ENCODE measurements at regions not wholly inside any gene's neighbourhood (a gene's known extent, or its start where the extent isn't known, plus 50 kb on each side); places are given as distances from the start of the nearest gene placed in this dataset.
"Not testable (repeated sequence)": the region's sequence is repeated elsewhere in the genome, so short reads cannot be mapped to it uniquely, and the experiment has no call there.

DNA sequence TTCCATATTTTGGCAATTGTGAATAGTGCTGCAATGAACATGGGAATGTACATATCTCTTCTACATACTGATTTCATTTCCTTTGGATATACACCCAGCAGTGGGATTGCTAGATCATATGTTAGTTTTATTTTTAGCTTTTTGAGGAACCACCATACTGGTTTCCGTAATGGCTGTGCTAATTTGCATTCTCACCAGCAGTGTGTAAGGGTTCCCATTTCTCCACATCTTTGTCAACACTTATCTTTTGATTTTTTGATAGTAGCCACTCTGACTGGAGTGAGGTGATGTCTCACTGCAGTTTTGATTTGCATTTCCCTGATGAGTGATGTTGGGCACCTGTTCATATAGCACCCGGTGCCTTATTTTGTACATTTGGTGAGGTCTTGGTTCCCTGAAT lies 519.6 kb downstream of the REEP3 start:
- TF ChIP-seq, protein P1, sequence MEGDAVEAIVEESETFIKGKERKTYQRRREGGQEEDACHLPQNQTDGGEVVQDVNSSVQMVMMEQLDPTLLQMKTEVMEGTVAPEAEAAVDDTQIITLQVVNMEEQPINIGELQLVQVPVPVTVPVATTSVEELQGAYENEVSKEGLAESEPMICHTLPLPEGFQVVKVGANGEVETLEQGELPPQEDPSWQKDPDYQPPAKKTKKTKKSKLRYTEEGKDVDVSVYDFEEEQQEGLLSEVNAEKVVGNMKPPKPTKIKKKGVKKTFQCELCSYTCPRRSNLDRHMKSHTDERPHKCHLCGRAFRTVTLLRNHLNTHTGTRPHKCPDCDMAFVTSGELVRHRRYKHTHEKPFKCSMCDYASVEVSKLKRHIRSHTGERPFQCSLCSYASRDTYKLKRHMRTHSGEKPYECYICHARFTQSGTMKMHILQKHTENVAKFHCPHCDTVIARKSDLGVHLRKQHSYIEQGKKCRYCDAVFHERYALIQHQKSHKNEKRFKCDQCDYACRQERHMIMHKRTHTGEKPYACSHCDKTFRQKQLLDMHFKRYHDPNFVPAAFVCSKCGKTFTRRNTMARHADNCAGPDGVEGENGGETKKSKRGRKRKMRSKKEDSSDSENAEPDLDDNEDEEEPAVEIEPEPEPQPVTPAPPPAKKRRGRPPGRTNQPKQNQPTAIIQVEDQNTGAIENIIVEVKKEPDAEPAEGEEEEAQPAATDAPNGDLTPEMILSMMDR (IDR thresholded peaks at IDR 0.05; ENCODE audit: insufficient read depth, low read depth, low read length, missing control alignments): no peak
- H3K4me3 ChIP-seq (ENCODE audit: low read depth, low read length): no peak overlapping the region
- no peak for DNase-seq (ENCODE audit: low read depth)

DNA sequence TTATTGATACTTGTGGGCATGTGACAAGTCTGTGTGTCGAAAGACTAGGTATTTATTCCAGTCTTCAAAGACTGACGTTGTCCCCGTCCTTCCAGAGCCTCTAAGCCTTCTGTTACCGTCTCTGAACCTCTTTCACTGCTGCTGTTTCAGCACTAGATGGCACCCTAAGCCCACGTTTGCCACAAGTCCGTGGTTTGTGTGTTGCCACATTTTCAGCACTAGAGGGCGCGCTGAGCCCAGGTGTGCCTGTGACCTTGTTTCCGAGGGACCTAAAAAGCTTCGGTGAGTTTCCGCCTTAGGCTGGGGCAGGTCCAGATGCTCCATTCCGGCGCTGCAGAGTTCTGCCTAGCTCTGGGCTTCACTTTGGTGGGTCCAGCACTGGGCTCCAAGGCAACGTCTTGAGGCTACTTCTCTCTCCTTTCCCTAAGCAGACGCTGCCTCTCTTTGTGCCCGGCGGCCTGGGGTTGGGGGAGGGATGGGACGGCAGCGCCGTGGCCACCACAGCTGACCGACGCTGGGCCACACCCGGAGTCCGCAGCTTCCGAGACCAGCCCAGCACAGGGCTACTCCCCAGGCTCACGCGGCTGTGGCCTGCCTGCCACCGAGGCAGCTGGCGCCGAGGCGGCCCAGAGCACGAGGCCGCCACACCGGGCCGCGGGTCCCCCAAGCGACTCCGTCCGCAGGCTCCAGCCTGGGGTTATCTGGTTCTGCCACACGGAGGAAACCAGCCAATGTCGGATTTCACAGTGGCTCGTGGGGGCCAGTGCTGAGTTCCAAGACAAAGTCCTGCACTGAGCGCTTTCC lies 520.2 kb downstream of the REEP3 start:
- DNase-seq (ENCODE audit: low read depth): peak; percentile 91
- TF ChIP-seq, protein P1 (IDR thresholded peaks at IDR 0.05; ENCODE audit: insufficient read depth, low read depth, low read length, missing control alignments): peak; percentile 100
- peak overlapping the region; percentile 40 for H3K4me3 ChIP-seq (ENCODE audit: low read depth, low read length)

DNA sequence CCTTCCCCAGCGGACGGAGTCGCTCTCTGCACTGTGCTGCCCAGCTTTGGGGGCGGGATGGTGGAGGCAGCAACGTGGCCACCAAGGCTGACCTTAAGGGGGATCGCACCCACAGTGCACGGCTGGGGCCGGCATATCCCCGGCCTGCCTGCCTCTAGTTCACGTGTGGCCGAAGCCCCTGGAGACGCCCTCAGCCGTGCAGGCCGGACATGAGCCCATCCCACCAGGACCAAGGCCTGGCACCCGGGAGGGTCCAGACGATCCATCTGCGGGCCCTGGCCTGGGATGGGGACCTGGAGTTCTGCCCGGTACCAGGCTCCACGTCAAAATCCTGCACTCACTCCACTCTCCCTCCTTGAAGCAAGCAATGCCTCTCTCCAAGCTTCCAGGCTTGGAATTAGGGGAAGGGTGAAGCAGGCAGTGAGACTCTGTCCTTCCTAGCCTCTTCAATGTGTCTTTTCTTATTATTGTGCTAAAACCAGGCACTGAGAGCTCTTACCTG lies 520.8 kb downstream of the REEP3 start:
- no peak for DNase-seq (ENCODE audit: low read depth)
- H3K4me3 ChIP-seq (ENCODE audit: low read depth, low read length): no peak overlapping the region
- TF ChIP-seq, protein P1 (IDR thresholded peaks at IDR 0.05; ENCODE audit: insufficient read depth, low read depth, low read length, missing control alignments): no peak

DNA sequence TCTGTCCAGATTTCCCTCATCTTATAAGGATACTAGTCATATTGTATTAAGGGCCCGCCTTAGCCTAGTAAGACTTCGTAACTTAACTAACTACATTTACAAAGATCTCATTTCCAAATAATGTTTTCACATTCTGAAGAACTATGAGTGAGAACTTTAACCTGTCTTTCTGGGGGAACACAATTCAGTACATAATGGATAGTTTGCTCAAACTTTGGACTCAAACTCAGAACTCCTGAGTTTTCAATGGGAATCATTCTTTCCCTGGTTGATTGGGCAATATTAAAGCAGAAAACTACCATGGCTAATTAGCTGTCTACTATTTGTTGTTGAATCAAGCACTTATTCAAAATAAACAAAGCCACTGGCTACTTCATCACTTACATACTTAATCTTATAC lies 522.9 kb downstream of the REEP3 start:
- no peak for DNase-seq (ENCODE audit: low read depth)
- TF ChIP-seq, protein P1 (IDR thresholded peaks at IDR 0.05; ENCODE audit: insufficient read depth, low read depth, low read length, missing control alignments): no peak
- H3K4me3 ChIP-seq (ENCODE audit: low read depth, low read length): no peak overlapping the region

DNA sequence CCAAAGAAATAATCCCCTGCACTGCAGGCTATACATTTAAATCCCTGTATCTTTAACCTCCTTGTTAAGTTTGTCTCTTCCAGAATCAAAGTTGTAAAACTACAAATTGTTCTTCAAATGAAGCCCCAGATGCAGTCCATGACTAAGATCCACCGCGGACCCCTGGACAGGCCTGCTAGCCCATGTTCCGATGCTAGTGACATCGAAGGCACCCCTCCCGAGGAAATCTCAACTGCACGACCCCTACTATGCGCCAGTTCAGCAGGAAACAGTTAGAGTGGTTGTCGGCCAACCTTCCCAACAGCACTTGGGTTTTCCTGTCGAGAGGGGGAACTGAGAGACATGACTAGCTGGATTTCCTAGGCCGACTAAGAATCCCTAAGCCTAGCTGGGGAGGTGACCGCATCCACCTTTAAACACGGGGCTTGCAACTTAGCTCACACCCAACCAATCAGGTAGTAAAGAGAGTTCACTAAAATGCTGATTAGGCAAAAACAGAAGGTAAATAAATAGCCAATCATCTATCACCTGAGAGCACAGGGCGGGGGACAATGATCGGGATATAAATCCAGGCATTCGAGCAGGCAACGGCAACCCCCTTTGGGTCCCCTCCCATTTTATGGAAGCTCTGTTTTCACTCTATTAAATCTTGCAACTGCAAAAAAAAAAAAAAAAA lies 523.9 kb downstream of the REEP3 start:
- not testable (repeated sequence) for H3K4me3 ChIP-seq (ENCODE audit: low read depth, low read length); DNase-seq (ENCODE audit: low read depth)

DNA sequence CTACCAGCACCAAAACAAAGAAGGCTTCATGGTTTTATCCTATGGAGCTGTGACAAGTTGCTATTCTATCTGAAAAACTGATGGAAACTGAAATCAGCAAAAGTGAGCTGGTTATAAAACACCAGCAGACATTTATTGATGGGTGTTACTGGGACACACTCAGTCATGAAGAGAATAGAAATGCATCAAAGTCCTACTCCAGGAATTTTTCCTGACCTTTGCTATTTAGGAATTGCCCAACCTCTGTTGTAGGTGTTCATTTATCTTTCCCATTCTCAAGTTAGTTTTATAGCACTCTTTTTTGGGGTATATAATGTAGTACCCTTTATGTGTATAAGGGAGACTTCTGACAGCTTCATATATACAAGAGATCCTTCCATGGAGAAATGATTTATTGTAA lies 533.2 kb downstream of the REEP3 start:
- no peak for DNase-seq (ENCODE audit: low read depth)
- TF ChIP-seq, protein P1 (IDR thresholded peaks at IDR 0.05; ENCODE audit: insufficient read depth, low read depth, low read length, missing control alignments): no peak
- no peak overlapping the region for H3K4me3 ChIP-seq (ENCODE audit: low read depth, low read length)

DNA sequence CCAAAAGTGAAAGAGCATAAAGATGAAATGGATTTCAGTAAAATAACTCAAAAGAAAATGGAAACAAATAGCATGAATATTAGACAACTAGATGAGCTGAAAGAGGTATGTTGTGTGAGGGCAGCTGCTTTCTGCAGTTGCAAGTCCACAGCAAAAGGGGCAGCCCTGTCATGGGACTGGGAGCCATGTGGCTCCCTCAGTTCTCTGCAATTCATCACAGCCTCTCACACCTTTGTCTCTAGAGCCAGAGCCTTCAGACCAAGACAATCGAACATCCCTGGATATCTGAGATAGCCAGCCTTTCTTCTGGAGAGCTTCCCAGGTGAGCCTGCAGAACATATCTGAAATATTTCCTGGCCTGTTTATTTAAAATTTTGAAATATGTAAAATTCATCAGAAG lies 538.7 kb downstream of the REEP3 start:
- DNase-seq (ENCODE audit: low read depth): no peak
- TF ChIP-seq, protein P1 (IDR thresholded peaks at IDR 0.05; ENCODE audit: insufficient read depth, low read depth, low read length, missing control alignments): no peak
- no peak overlapping the region for H3K4me3 ChIP-seq (ENCODE audit: low read depth, low read length)
